Prostate gland (tissue), 2 donors: ENCODE measurements at regions not wholly inside any gene's neighbourhood (a gene's known extent, or its start where the extent isn't known, plus 50 kb on each side); places are given as distances from the start of the nearest gene placed in this dataset.

Source experiments
- CTCF ChIP-seq, 4 experiments: fragments of 200-600 bp in 2 of 4; fragments of 450-650 bp in 2 of 4; sonication (generic) in 2 of 4; IDR thresholded peaks; 1 replicate in 3 of 4; 2 replicates in 1 of 4; pipeline ENCODE4 v1.5.1; 2016 to 2019; ENCODE audit warnings: antibody characterized with exemption in 4 of 4, mild to moderate bottlenecking in 2 of 4, moderate library complexity in 2 of 4
- POLR2A ChIP-seq: fragments of 450-650 bp; IDR thresholded peaks from one replicate; pipeline ENCODE4 v1.6.1; 2016; ENCODE audit warnings: antibody characterized with exemption, mild to moderate bottlenecking

GRCh38 chr2:208619993-208620392 is 213.4 kb downstream of the PTH2R start:
- TF ChIP-seq POLR2A (no peak), CTCF (IDR thresholded peaks at IDR 0.05) (no peak)
